GM12865 (cell line): ENCODE measurements at regions not wholly inside any gene's neighbourhood (a gene's known extent, or its start where the extent isn't known, plus 50 kb on each side); places are given as distances from the start of the nearest gene placed in this dataset.

Source experiments
- DNase-seq: peaks from one replicate; pipeline ENCODE4 v3.0.0; 2010; ENCODE audit warnings: low read depth
- H3K4me3 ChIP-seq: 2 replicates; pipeline ENCODE4 v1.5.1; 2011; ENCODE audit warnings: mild to moderate bottlenecking, low read depth, low read length, control low read depth
- TF ChIP-seq, protein P1 (sequence below): IDR thresholded peaks from 2 replicates; pipeline ENCODE4 v1.5.1; 2011; ENCODE audit warnings: low read length, control low read depth, low read depth, inconsistent platforms; ENCODE audit not compliant: insufficient read depth; ENCODE audit errors: missing control alignments

DNA sequence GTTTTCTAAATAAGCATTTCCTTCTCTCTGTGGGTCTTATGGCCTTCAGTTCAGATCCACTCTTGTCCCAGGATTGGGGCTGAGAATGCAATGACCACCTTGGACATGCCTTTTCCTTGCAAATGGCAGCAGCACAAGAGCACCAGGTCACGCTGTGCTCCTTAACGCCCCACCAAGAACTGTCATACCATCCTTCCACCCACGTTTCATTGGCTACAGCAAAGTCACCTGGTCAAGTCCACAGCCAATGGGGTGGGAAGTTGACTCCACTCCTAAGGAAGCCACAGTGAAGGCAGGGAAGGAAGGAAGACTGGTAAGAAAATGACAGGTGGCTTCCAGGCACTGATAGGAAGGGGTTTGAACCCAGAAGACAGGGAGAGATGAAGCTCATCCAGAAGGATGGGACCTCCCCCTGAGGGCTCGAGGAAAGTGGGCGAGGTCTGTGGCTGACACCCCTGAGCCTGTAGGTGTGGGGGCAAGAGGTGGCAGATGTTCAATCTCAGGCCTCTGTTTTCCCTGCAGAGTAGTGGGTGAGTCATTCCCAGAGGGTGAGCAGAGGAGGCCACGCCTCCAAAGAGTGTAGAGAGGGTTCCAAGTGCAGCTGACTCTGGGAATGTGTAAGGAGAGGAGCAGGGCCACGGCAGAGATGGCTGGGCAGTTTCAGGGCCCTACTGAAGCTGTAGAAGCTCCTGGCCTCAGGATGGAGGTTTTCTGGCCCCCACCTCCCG is 113.5 kb upstream of the VRK1 start:
- TF ChIP-seq, protein P1, sequence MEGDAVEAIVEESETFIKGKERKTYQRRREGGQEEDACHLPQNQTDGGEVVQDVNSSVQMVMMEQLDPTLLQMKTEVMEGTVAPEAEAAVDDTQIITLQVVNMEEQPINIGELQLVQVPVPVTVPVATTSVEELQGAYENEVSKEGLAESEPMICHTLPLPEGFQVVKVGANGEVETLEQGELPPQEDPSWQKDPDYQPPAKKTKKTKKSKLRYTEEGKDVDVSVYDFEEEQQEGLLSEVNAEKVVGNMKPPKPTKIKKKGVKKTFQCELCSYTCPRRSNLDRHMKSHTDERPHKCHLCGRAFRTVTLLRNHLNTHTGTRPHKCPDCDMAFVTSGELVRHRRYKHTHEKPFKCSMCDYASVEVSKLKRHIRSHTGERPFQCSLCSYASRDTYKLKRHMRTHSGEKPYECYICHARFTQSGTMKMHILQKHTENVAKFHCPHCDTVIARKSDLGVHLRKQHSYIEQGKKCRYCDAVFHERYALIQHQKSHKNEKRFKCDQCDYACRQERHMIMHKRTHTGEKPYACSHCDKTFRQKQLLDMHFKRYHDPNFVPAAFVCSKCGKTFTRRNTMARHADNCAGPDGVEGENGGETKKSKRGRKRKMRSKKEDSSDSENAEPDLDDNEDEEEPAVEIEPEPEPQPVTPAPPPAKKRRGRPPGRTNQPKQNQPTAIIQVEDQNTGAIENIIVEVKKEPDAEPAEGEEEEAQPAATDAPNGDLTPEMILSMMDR: no peak
- no peak for DNase-seq
- H3K4me3 ChIP-seq: no peak overlapping the region

DNA sequence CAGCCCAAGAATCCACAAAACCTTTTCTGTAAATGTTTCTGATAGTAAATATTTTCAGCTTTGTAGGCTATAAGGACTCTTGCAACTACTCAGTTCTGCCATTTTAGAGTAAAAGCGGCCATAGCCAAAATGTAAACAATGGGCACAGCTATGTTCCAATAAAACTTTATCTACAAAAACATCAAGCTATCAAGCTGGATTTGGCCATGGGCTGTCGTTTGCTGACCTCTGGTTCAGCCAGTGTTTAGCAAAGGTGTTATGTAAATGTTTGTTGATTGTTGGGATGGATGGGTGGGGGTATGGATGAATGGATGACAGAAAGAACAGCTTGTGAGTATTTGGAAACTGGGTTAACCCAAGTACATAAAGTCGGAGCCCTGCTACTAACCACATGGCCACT is 111.1 kb upstream of the VRK1 start:
- DNase-seq: no peak
- TF ChIP-seq, protein P1: no peak
- no peak overlapping the region for H3K4me3 ChIP-seq

DNA sequence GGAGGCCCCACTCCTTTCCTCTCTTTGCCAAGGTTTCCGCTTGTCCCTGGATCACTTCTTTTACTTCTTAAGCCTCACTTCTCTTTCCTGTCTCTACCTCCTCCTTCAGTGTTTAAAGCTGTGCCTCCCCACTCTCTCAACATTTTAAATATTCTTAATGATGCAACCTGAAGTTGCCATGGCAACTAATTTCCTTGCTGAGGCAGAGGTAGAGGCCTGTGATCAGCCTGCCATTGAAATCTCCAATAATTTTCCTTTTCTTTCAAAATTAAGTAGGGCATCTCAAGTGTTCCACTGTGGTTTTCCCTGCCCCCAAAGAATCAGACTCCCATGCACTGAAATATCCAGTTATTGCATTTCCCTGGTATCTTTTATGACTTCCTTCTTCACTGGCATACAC is 108.6 kb upstream of the VRK1 start:
- no peak overlapping the region for H3K4me3 ChIP-seq
- no peak for DNase-seq
- TF ChIP-seq, protein P1: no peak

DNA sequence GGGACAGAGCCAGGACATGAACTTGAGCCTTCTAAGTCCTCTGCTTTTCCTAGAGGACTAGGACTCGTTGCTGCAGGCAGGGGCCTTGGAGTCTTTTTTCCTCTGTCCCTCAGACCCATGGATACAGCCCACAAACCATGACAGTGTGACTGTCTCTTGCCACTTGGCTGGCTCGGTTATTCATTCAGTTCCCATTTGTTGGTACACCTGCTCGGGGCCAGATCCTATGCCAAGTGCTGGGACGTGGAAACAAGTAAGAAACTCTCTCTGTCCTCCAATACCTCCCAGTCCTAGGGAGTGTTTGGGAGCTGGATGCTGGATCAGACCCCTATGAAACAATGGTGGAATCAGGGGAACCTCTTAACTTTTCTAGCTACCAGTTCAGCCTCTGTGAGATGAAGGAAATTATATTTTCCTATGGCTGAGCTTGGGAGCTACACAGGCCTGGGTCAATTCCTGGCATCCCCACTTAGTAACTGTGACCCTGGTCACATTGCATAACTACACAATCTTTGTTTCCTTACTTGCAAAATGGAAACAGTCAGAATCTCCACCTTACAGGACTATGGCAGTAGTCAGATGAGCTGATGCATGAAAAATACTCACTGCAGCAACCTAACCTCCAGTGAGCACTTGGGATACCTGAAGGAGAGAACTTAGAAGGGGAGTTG is 106.3 kb upstream of the VRK1 start:
- H3K4me3 ChIP-seq: no peak overlapping the region
- DNase-seq: no peak
- TF ChIP-seq, protein P1: no peak

DNA sequence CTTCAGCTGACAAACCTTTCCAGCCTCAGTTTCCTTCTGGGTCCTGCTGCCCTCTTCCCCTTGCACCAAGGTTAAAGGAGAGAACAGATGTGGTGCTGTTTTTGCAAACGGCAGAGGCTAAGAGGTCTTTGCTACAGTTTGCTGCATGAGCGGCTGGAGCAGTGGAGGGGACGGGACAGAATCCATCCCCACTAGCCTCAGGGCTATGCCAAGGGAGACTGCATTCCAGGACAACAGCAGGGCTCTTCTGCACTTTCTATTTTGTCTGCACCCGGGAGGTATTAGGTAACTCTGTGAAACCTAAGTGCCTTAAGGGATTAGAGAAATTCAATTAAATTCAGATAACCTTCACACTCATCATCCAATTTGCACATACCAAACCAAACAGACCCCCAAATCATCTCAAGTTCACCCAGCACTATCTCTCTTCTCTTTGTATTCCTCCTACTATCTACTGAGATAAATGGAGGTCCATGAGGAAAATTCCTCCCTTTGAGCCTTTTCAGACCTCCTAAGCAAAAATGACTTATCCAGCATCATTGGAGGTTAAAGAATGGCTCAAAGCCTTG is 103.8 kb upstream of the VRK1 start:
- no peak for DNase-seq
- TF ChIP-seq, protein P1: no peak
- H3K4me3 ChIP-seq: no peak overlapping the region

DNA sequence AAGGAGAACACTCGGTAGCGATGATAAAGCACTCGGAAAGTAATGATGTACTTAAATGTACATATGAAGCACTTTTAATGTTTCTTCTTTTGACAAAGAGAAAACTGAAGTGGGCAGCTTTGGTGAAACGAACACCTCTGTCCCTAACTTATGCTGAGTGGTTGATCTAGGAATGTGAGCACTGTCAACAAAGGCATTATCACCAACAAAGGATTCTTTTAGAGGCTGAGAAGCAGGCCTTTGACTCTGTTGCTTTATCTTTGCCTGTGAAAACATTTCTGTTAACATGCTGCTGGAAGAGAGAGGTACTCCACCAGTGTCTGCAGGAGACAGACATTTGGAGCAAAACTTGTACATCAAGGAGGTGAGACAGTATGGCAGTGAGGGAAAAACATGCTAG is 103.2 kb upstream of the VRK1 start:
- H3K4me3 ChIP-seq: no peak overlapping the region
- TF ChIP-seq, protein P1: no peak
- DNase-seq: no peak
